ENCODE measurements at regions not wholly inside any gene's neighbourhood (a gene's known extent, or its start where the extent isn't known, plus 50 kb on each side); places are given as distances from the start of the nearest gene placed in this dataset.

DNA sequence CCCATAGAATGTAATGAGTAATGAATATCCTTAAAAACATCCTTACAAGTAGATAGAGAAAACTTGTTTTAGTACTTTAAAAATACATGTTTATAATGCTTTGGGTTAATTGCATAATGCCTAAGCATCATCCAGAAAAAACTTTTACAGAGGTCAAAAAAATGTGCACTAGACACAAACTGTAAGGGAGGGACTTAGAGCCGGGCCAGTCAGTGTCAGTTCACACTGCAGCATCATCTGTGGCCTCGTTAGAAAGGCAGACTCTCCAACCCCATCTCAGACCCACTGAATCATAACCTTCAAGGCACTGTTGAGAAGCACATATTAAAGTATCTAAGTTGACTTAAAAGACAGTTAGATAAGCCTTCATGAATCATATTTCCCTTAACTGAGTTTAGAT, 230.1 kb upstream of the PRPS1L1 start:
- peaks cover 25% of the 10 kb centered on the region for H3K9me3 Mint-ChIP-seq
- H3K36me3 Mint-ChIP-seq, result peaks cover 10% of the 10 kb centered on the region
- no peak overlapping the region for H3K4me3 Mint-ChIP-seq
- peaks cover 3% of the 10 kb centered on the region for H3K4me1 Mint-ChIP-seq
- no peak overlapping the region for H3K27ac Mint-ChIP-seq
- no peak for DNase-seq (ENCODE audit: low spot score in 2 of 2, unreplicated experiment in 2 of 2)
- TF ChIP-seq, protein P1, sequence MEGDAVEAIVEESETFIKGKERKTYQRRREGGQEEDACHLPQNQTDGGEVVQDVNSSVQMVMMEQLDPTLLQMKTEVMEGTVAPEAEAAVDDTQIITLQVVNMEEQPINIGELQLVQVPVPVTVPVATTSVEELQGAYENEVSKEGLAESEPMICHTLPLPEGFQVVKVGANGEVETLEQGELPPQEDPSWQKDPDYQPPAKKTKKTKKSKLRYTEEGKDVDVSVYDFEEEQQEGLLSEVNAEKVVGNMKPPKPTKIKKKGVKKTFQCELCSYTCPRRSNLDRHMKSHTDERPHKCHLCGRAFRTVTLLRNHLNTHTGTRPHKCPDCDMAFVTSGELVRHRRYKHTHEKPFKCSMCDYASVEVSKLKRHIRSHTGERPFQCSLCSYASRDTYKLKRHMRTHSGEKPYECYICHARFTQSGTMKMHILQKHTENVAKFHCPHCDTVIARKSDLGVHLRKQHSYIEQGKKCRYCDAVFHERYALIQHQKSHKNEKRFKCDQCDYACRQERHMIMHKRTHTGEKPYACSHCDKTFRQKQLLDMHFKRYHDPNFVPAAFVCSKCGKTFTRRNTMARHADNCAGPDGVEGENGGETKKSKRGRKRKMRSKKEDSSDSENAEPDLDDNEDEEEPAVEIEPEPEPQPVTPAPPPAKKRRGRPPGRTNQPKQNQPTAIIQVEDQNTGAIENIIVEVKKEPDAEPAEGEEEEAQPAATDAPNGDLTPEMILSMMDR (IDR thresholded peaks at IDR 0.05; ENCODE audit: unreplicated experiment), result no peak
- no peaks in the 10 kb centered on the region for H3K27me3 Mint-ChIP-seq (ENCODE audit: low read depth)

DNA sequence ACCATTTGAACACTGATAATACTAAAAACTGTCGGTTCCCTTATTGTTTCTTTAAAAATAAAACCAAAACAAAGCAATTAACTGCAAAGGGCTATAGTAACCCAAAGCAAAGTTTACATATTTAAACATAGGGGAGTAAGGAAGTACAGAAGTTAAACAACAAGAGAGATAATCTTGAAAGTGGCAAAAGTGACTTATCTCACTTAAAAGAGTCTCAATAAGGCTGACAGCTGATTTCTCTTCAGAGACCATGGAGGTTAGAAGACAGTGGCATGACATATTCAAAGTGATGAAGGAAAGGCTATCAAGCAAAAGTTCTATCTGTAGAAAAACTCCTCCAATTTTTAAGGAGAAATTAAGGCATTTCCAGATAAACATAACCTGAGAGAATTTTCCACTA, 233.5 kb upstream of the HDAC9 start:
- no peak overlapping the region for H3K4me3 Mint-ChIP-seq
- peaks cover 3% of the 10 kb centered on the region for H3K4me1 Mint-ChIP-seq
- TF ChIP-seq, protein P1 (IDR thresholded peaks at IDR 0.05; ENCODE audit: unreplicated experiment), result no peak
- H3K36me3 Mint-ChIP-seq, result peaks cover 9% of the 10 kb centered on the region
- no peak overlapping the region for H3K27ac Mint-ChIP-seq
- H3K27me3 Mint-ChIP-seq (ENCODE audit: low read depth), result no peaks in the 10 kb centered on the region
- DNase-seq (ENCODE audit: low spot score in 2 of 2, unreplicated experiment in 2 of 2), result no peak
- H3K9me3 Mint-ChIP-seq, result peaks cover 15% of the 10 kb centered on the region

- H3K27me3 Mint-ChIP-seq (ENCODE audit: low read depth), result no peaks in the 10 kb centered on the region
- no peak overlapping the region for H3K4me3 Mint-ChIP-seq
- DNase-seq (ENCODE audit: low spot score in 2 of 2, unreplicated experiment in 2 of 2), result no peak
- H3K4me1 Mint-ChIP-seq, result no peaks in the 10 kb centered on the region
- H3K9me3 Mint-ChIP-seq, result peaks cover 15% of the 10 kb centered on the region
- TF ChIP-seq, protein P1 (IDR thresholded peaks at IDR 0.05; ENCODE audit: unreplicated experiment), result no peak
- H3K27ac Mint-ChIP-seq, result no peak overlapping the region
- peaks cover 9% of the 10 kb centered on the region for H3K36me3 Mint-ChIP-seq
Measured at GRCh38 chr7:18265611-18266281, 229.8 kb upstream of the HDAC9 start.

- no peak overlapping the region for H3K4me3 Mint-ChIP-seq
- H3K9me3 Mint-ChIP-seq, result no peaks in the 10 kb centered on the region
- DNase-seq (ENCODE audit: low spot score in 2 of 2, unreplicated experiment in 2 of 2), result no peak
- no peaks in the 10 kb centered on the region for H3K4me1 Mint-ChIP-seq
- H3K36me3 Mint-ChIP-seq, result no peaks in the 10 kb centered on the region
- no peak overlapping the region for H3K27ac Mint-ChIP-seq
- no peaks in the 10 kb centered on the region for H3K27me3 Mint-ChIP-seq (ENCODE audit: low read depth)
- TF ChIP-seq, protein P1 (IDR thresholded peaks at IDR 0.05; ENCODE audit: unreplicated experiment), result no peak
Measured at GRCh38 chr7:18268571-18268970, 227.0 kb upstream of the HDAC9 start.

DNA sequence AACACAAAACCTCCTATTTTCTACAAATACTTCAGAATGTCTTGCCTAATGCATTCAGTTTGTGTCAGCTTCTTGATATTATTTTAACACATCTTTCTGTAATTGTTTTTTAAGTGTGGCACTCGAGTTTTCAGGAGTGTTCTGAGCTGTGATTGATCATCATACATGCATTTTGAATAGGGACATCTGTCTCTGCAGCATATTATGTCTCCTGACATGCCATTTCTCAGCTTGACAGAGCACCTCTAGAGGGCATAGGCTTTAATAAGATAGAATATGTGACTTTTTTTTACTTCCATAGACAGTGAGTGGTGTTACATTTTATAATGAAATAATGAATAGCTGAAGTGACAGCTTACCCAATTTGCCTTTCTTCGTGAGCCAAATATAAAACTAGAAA, 219.2 kb upstream of the HDAC9 start:
- Mint-ChIP-seq H3K27ac (no peak overlapping the region), H3K27me3 (ENCODE audit: low read depth) (no peaks in the 10 kb centered on the region), H3K9me3 (no peaks in the 10 kb centered on the region), H3K36me3 (no peaks in the 10 kb centered on the region), H3K4me3 (no peak overlapping the region), H3K4me1 (peaks cover 11% of the 10 kb centered on the region)
- TF ChIP-seq, protein P1 (IDR thresholded peaks at IDR 0.05; ENCODE audit: unreplicated experiment), result no peak
- DNase-seq (ENCODE audit: low spot score in 2 of 2, unreplicated experiment in 2 of 2), result no peak

- Mint-ChIP-seq H3K9me3 (no peaks in the 10 kb centered on the region), H3K4me1 (peaks cover 11% of the 10 kb centered on the region), H3K27me3 (ENCODE audit: low read depth) (no peaks in the 10 kb centered on the region), H3K4me3 (no peak overlapping the region), H3K27ac (no peak overlapping the region), H3K36me3 (no peaks in the 10 kb centered on the region)
- DNase-seq (ENCODE audit: low spot score in 2 of 2, unreplicated experiment in 2 of 2), result no peak
- TF ChIP-seq, protein P1 (IDR thresholded peaks at IDR 0.05; ENCODE audit: unreplicated experiment), result no peak
Measured at GRCh38 chr7:18278316-18278715, 217.2 kb upstream of the HDAC9 start.
